Activated CD4-positive, alpha-beta T cell treated with anti-CD3 and anti-CD28 coated beads, Interleukin-10, Interleukin-2, amounts not matched to agents 100 ng/mL and 50 ng/mL, durations not matched to agents 16 hours and 8 hours (primary cell): ENCODE measurements at regions not wholly inside any gene's neighbourhood (a gene's known extent, or its start where the extent isn't known, plus 50 kb on each side); places are given as distances from the start of the nearest gene placed in this dataset.

Source experiments
- DNase-seq: peaks from one replicate; pipeline ENCODE4 v3.0.0-alpha.2; 2020

GRCh38 chr6:130557481-130558112 lies 191.8 kb downstream of the TMEM200A start:
- DNase-seq: no peak

DNA sequence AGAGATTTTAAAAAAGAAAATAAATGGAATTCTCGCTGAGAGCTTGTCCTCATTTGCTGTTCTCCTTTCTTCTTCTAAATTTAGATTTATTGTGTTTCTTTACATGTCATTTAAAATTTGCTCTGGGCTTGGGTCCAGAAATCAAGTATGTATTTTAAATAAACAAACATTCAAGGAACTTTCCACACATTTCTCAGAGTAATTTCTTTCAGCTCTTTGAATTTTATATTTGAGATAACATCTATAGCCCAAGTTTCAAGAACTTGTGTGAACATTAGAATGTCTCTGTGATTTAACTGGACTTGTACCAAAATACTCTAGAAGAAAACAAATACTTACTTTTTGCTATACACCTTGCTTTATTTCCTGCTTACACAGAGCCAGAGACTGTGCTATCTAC lies 192.3 kb downstream of the TMEM200A start:
- no peak for DNase-seq

DNA sequence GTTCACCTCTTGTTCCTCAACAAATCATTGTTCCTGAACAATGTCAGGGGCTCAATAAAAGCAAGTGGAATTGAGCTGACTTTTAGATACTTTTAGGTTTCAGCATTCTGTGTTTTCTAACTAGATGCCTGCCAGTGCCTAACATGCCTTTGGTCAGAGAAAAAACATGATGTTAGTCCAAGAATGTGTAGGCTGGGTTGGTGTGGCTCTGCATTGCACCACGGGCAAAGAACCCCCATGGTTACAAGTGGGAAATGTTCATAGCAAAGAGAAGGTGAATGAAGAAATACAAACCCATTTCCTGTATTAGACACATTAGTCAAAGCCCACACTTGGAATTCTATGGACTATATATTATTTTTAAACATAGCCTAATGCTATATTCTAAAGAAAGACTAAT lies 193.3 kb downstream of the TMEM200A start:
- no peak for DNase-seq

DNA sequence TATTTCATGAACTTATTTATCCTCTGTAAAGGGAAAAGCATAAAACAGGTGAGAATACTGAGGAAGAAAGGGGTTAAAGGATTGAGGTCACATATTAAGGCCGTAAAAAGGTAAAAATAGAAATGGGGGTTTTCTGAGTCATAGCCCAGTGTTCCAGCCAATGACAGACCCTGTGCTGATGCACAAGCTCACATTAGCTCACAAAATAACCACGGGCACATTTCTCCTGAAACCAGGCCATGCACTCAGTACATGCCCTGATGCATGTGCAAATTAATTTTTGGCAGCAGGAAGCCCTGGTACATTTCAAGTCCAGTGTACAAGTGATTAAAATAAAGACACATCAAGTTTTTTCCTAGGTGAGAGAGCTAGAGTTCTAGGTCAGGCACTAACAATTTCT lies 194.4 kb downstream of the TMEM200A start:
- DNase-seq: no peak

- DNase-seq: peak; percentile 25
These were observed 195.3 kb downstream of the TMEM200A start for GRCh38 chr6:130561159-130561558.

DNA sequence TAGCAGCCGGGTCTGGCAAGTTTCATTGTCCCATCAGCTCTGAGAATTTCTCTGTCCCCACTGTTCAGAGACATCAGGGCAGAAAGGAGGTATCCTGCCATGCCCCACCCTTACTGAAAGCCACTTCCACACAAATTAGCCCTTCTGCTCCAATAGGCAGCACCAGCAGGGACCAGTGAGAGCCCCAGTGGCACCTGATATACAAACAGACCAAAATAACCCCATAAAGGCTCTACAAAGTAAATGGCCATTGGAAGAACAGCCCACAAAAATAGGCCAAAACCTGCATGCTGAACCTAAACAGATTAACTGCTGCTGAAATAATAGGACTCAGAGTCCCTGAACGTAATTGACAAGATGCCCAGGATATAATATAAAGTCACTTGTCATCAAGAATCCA lies 199.9 kb downstream of the TMEM200A start:
- no peak for DNase-seq

DNA sequence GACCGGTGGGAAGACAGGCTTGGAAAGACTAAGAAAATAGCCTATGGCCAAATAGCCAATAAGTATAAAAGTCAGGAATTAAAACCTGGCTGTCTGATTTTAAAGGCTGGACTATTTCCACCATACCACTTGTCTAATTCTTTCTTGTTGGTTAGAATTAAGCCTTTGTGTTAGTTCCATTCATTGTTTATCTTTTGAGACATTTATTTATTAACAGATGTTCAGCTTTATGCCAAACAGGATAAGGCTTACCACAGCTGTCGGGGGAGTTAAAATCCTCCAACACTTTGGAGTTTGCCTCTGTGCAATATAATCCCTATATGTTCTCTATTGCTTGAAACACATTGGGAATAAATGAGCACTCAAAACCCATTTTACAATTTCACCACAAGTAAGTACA lies 208.3 kb downstream of the TMEM200A start:
- no peak for DNase-seq

GRCh38 chr6:130575557-130575956 lies 209.7 kb downstream of the TMEM200A start:
- no peak for DNase-seq

DNA sequence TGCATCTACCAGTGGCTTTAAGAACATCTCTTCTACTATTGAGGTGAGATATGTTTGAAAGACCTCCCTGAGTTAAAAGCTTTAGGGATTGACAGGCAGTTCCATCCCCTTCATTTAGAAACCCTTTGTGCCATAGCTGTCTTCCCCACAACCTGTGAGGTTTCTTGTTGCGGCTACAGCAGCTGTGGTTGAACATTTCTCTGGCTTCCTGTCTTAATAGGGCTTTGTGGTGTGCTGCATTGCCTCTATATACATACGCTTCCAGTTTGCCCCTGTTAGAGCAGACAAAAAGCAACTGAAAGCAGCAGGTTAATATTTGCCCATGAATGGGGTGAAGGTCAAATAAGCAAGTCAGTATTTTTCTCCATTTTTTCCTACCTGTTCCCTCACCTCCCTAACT lies 210.2 kb downstream of the TMEM200A start:
- peak; percentile 91 for DNase-seq

GRCh38 chr6:130577178-130577919 lies 211.5 kb downstream of the TMEM200A start:
- peak; percentile 31 for DNase-seq

- DNase-seq: no peak
These were observed 212.9 kb downstream of the TMEM200A start for GRCh38 chr6:130578713-130579112.

DNA sequence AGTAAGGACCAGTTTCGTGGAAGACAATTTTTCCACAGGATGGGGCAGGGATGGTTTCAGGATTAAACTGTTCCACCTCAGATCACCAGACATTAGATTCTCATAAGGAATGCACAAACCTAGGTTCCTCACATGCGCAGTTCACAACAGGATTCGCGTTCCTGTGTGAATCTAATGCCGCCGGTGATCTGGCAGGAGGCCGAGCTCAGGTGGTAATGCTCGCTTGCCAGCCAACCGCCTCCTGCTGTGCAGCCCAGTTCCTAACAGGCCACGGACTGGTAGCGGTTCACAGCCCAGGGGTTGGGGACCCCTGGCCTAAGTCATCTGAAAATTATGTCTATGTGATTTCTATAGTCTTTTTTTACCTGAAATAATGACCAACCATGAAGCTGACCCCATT lies 217.5 kb downstream of the TMEM200A start:
- no peak for DNase-seq

DNA sequence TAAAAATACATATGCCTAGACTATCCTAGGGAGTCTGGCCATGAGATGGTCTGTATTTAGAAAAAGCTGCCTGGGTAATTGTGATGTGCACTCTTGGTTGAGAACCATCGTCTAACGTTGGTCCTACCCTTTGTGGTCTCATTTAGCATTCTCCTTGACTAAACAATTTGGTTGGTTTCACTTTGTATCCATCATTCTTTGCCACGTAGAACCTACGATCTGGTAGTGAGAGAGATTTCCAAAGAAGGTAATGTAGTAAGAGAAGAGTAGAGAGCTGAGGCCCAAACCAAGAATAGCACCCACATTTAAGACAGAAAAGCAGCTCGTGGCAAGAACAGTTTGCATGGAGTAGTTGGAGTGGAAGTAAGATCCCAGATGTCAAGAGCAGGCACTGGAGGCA lies 219.8 kb downstream of the TMEM200A start:
- no peak for DNase-seq

DNA sequence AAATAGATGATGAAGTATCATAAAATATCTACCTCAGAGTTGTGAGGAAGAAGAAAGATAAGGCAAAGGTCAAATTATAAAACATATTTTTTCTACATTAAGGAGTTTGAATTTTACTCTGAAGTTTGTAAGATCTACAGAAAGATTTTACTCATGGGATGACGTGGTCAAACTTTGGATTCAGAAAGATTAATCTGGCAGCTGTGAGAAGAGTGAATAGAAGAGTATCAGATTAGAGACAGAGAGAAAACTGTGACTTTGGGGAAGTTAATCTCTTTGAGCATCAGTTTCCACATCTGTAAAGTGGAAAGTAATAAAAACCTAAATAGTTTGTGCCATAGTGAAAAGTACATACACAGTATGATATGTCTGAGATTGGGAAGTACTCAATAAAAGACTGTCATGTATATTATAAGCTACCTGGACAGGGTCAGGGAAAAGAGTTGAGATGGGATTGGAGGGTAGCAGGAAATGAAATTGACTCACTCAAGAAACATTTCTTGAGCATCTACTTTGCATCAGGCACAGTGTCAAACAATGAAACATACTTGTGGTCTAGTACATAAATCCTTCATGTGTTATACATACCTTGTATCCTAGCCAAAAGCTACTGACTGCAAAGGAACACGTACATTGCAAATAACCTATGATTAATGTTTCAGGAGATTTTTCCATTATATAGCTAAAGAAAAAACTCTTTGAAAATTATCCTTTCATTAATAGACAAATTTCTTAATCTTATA lies 222.1 kb downstream of the TMEM200A start:
- no peak for DNase-seq

GRCh38 chr6:130593200-130593599 lies 227.4 kb downstream of the TMEM200A start:
- DNase-seq: peak; percentile 19

DNA sequence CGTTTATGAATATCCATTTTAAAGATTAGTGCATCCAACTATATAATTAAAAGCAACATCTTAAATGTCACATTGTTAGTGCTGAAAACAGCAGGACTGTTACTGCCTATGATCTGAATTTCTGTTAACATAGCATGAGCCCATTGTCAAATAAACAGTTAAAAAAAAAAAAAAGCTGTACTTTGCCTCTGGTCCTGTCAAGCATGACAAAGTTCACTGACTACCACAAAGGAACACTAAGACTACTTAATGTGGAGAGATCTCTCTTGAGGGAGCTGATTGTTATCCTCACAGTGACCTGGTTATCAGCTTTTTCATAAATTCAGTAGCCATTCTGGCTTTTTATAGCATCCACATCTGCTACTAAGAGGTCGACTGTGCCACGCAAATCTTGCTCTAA lies 228.1 kb downstream of the TMEM200A start:
- no peak for DNase-seq

GRCh38 chr6:130598021-130598989 lies 228.9 kb upstream of the SMLR1 start:
- DNase-seq: no peak

- DNase-seq: no peak
These were observed 226.3 kb upstream of the SMLR1 start for GRCh38 chr6:130600880-130601341.

DNA sequence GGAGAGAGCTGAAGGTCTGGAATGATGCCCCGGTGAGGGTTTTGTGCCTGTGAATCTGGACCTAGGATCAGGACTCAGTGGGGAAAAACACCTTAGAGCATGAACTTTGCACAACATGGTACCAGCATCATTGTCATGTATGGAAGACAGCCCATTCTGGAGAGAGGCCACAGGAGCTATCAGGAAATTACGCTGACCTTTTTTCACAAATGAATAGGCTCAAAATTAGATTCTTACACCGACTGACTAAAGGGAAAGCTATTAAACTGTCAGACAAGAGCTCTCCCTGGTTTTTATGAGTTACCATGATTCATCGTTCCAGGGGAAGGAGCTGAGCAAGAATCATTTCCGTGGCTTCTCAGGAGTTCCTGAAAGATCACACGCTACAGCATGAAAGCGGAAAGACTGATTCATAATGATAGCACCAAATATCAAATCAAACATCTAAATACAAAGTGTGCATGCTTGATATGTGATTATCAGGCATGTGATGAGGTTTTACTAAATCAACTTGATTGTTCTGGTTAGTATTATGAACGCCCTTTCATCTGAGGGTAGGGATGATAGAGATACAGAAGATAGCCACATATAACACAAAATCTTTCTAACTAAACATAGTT lies 224.9 kb upstream of the SMLR1 start:
- DNase-seq: peak; percentile 91

DNA sequence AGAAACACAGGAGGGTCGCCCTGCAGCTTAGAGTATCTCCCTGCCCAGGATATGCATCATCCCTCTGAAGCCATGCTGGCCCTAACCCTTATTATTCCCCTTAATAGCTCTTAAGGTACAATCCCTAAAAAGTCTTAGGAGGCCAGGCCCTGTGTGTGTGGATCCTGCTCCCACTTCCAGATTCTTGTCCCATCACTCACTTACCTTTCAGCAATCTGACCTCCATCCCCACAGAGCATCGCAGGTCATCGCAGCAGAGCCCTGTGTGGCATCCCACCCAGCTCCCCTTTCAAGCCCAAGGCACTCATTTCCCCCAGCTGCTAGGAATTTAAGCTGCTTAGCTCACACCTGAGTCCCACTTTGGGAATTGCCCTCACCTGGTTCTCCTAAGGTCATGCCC lies 223.8 kb upstream of the SMLR1 start:
- no peak for DNase-seq

GRCh38 chr6:130604841-130605399 lies 222.3 kb upstream of the SMLR1 start:
- DNase-seq: no peak

- DNase-seq: no peak
These were observed 216.9 kb upstream of the SMLR1 start for GRCh38 chr6:130610303-130610702.
